ENCODE measurements at regions not wholly inside any gene's neighbourhood (a gene's known extent, or its start where the extent isn't known, plus 50 kb on each side); places are given as distances from the start of the nearest gene placed in this dataset.

- no peak for TF ChIP-seq POLR2A (IDR thresholded peaks at IDR 0.05)
- no peak for TF ChIP-seq CTCF (IDR thresholded peaks at IDR 0.05)
These were observed 116.4 kb upstream of the RGMA start for GRCh38 chr15:93205413-93205812.

All from uterus (tissue), 2 donors.